Coronary artery (tissue), 2 donors: ENCODE measurements at regions not wholly inside any gene's neighbourhood (a gene's known extent, or its start where the extent isn't known, plus 50 kb on each side); places are given as distances from the start of the nearest gene placed in this dataset.
A peak's percentile ranks its signal among the peaks of the same experiment; 100 is the strongest.

ENCODE experiments used
- DNase-seq: peaks from one replicate; pipeline ENCODE4 v3.0.0-alpha.2; 2017; ENCODE audit warnings: low spot score
- H3K27ac ChIP-seq, 2 donors: fragments of 200-600 bp; sonication (generic); one replicate each; pipeline ENCODE4 v1.5.1; 2016 to 2019
- H3K4me3 ChIP-seq: fragments of 200-600 bp; sonication (generic); 2 replicates; pipeline ENCODE4 v1.5.1; 2016; ENCODE audit warnings: mild to moderate bottlenecking, moderate library complexity
- CTCF ChIP-seq: fragments of 200-600 bp; sonication (generic); IDR thresholded peaks from one replicate; pipeline ENCODE4 v1.5.1; 2019; ENCODE audit warnings: antibody characterized with exemption

GRCh38 chr1:184919892-184920291, 54.4 kb downstream of the NIBAN1 start:
- TF ChIP-seq CTCF = no peak
- Histone ChIP-seq H3K27ac (no peak overlapping the region), H3K4me3 (no peak overlapping the region)
- DNase-seq = no peak

- no peak for DNase-seq
- no peak for TF ChIP-seq CTCF
- peak overlapping the region in 1 of 2 donors; percentile 18 for H3K27ac ChIP-seq
- H3K4me3 ChIP-seq = no peak overlapping the region
These were observed 58.7 kb downstream of the NIBAN1 start for GRCh38 chr1:184915463-184916090.

GRCh38 chr1:184914149-184914548, 60.2 kb downstream of the NIBAN1 start:
- peak overlapping the region in 1 of 2 donors; percentile 38 for H3K27ac ChIP-seq
- DNase-seq = no peak
- no peak overlapping the region for H3K4me3 ChIP-seq
- TF ChIP-seq CTCF = no peak

GRCh38 chr1:184912392-184912791, 61.9 kb downstream of the NIBAN1 start:
- no peak overlapping the region for H3K27ac ChIP-seq
- DNase-seq = no peak
- no peak overlapping the region for H3K4me3 ChIP-seq
- no peak for TF ChIP-seq CTCF

GRCh38 chr1:184911830-184912229, 62.5 kb downstream of the NIBAN1 start:
- H3K4me3 ChIP-seq = no peak overlapping the region
- no peak overlapping the region for H3K27ac ChIP-seq
- TF ChIP-seq CTCF = no peak
- DNase-seq = no peak

- no peak overlapping the region for H3K4me3 ChIP-seq
- DNase-seq = no peak
- TF ChIP-seq CTCF = no peak
- peak overlapping the region in 1 of 2 donors; percentile 55 for H3K27ac ChIP-seq
These were observed 63.1 kb downstream of the NIBAN1 start for GRCh38 chr1:184911103-184911745.

- Histone ChIP-seq H3K4me3 (no peak overlapping the region), H3K27ac (peak overlapping the region in 1 of 2 donors; percentile 55)
- TF ChIP-seq CTCF = no peak
- DNase-seq = peak; percentile 76
These were observed 63.6 kb downstream of the NIBAN1 start for GRCh38 chr1:184910691-184911091.
